SK-N-MC (cell line): ENCODE measurements at regions not wholly inside any gene's neighbourhood (a gene's known extent, or its start where the extent isn't known, plus 50 kb on each side); places are given as distances from the start of the nearest gene placed in this dataset.

ENCODE experiments used
- FOXP2 ChIP-seq: optimal IDR thresholded peaks from 2 replicates; pipeline ENCODE3; 2011; ENCODE audit warnings: mild to moderate bottlenecking, moderate library complexity; ENCODE audit not compliant: insufficient read depth; ENCODE audit errors: extremely low read length, control extremely low read depth
- POLR2AphosphoS5 ChIP-seq: IDR thresholded peaks from 2 replicates; pipeline ENCODE4 v1.6.1; 2012; ENCODE audit warnings: mild to moderate bottlenecking, low read depth, low read length, borderline replicate concordance

- no peak for TF ChIP-seq POLR2AphosphoS5
- no peak for TF ChIP-seq FOXP2
Observed at GRCh38 chr2:207395535-207396251, 134.1 kb upstream of the CREB1 start.
